ENCODE measurements at regions not wholly inside any gene's neighbourhood (a gene's known extent, or its start where the extent isn't known, plus 50 kb on each side); places are given as distances from the start of the nearest gene placed in this dataset.
A peak's percentile ranks its signal among the peaks of the same experiment; 100 is the strongest.
"Not testable (repeated sequence)": the region's sequence is repeated elsewhere in the genome, so short reads cannot be mapped to it uniquely, and the experiment has no call there.

DNA sequence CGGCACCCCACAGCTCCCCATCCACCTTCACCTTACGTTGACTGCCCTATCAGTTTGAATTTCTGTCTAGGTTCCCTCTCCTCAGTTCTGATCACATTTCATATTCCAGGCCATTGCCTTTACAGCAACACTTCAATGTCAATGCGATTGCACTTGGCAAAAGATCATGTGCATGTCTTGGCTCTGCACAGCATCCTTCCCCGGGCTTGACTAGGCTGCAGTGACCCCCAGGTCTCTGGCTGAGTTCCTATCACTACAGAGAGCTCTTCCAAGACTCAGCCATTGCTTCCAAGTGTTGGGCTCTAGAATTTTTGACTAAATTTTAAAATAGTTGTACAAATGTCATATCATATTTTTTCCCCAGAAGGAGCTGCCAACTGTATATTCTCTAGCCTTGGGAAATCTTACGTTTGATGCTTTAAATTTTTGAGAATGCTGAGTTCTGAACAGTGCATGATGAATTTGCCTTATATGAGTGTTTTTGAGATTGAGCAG is 103.8 kb upstream of the NEDD4L start:
- no peak for DNase-seq
- 95% methylated on average over 4 of the region's 5 CpGs for WGBS (ENCODE audit: insufficient coverage, low lambda C conversion rate)

DNA sequence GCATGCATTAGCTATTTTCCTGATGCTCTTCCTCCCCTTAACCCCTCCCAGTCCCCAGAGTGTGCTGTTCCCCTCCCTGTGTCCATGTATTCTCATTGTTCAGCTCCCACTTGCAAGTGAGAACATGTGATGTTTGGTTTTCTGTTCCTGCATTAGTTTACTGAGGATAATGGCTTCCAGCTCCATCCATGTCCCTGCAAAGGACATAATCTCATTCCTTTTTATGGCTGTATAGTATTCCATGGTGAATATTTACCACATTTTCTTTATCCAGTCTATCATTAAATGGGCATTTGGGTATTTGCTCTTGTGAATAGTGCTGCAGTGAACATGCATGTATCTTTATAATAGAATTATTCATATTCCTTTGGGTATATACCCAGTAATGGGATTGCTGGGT is 109.7 kb upstream of the NEDD4L start:
- DNase-seq; H3K27me3 ChIP-seq (ENCODE audit: control insufficient read depth, insufficient read depth, low read length); H3K4me3 ChIP-seq (ENCODE audit: low read length); H3K9me3 ChIP-seq (ENCODE audit: control insufficient read depth, low read depth, low read length); H3K4me1 ChIP-seq (ENCODE audit: control insufficient read depth, insufficient read depth, low read length); H3K27ac ChIP-seq (ENCODE audit: low read length); H3K36me3 ChIP-seq (ENCODE audit: control insufficient read depth, insufficient read depth, low read length): not testable (repeated sequence)

More for the DNA sequence above, 103.8 kb upstream of the NEDD4L start:
- no peak overlapping the region for H3K4me3 ChIP-seq (ENCODE audit: low read length)
- no peak overlapping the region for H3K27ac ChIP-seq (ENCODE audit: low read length)
- H3K36me3 ChIP-seq (ENCODE audit: control insufficient read depth, insufficient read depth, low read length), result no peaks in the 10 kb centered on the region
- no peaks in the 10 kb centered on the region for H3K27me3 ChIP-seq (ENCODE audit: control insufficient read depth, insufficient read depth, low read length)
- H3K4me1 ChIP-seq (ENCODE audit: control insufficient read depth, insufficient read depth, low read length), result no peaks in the 10 kb centered on the region
- no peaks in the 10 kb centered on the region for H3K9me3 ChIP-seq (ENCODE audit: control insufficient read depth, low read depth, low read length)

DNA sequence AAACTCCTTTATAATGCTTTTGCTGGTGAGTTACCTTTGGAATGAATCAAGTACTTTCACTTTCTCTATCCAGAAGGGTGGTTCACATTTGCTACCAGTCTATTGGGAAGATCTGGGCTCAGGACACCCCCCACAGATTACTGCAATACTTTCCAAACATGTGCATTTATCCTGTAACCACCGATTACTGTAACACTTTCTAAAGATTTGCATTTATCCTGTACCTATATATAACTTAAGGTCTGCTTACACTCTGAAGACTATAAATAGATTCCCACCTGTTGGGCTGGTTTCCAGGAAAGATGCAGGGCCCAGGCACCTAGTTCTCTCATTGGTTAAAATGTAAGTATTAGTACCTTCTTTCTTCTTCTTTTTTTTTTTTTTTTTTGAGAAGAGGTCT is 113.0 kb upstream of the NEDD4L start:
- H3K9me3 ChIP-seq (ENCODE audit: control insufficient read depth, low read depth, low read length), result no peaks in the 10 kb centered on the region
- DNase-seq, result peak in 1 of 2 donors; percentile 53
- WGBS (ENCODE audit: insufficient coverage, low lambda C conversion rate), result no CpG with 5 or more reads among the region's 1 CpG
- peaks cover 2% of the 10 kb centered on the region for H3K4me1 ChIP-seq (ENCODE audit: control insufficient read depth, insufficient read depth, low read length)
- no peaks in the 10 kb centered on the region for H3K27me3 ChIP-seq (ENCODE audit: control insufficient read depth, insufficient read depth, low read length)
- H3K36me3 ChIP-seq (ENCODE audit: control insufficient read depth, insufficient read depth, low read length), result no peaks in the 10 kb centered on the region
- no peak overlapping the region for H3K27ac ChIP-seq (ENCODE audit: low read length)
- no peak overlapping the region for H3K4me3 ChIP-seq (ENCODE audit: low read length)

DNA sequence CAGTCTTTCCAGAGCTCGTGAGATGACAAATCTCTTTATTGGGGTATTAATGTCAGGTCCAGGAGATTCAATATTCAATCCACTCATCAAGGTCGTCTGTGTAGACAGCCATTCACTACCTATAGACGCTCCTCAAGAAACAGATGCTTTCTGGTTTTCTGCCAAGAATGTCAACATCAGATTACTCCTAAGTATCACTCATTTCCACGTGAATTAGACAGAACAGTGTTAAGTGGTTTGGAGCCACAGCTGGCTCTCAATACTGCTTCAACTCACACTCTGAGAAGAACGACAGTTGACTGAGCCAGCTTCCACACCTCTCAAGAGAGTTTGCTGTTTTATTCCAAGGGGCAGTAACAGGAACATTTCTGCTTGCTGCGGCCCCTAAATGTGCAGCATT is 113.5 kb upstream of the NEDD4L start:
- Histone ChIP-seq H3K27me3 (ENCODE audit: control insufficient read depth, insufficient read depth, low read length) (no peaks in the 10 kb centered on the region), H3K4me1 (ENCODE audit: control insufficient read depth, insufficient read depth, low read length) (peaks cover 2% of the 10 kb centered on the region), H3K4me3 (ENCODE audit: low read length) (no peak overlapping the region), H3K9me3 (ENCODE audit: control insufficient read depth, low read depth, low read length) (no peaks in the 10 kb centered on the region), H3K36me3 (ENCODE audit: control insufficient read depth, insufficient read depth, low read length) (no peaks in the 10 kb centered on the region), H3K27ac (ENCODE audit: low read length) (no peak overlapping the region)
- WGBS (ENCODE audit: insufficient coverage, low lambda C conversion rate), result 60% methylated on average over 1 of the region's 6 CpGs
- DNase-seq, result no peak

DNA sequence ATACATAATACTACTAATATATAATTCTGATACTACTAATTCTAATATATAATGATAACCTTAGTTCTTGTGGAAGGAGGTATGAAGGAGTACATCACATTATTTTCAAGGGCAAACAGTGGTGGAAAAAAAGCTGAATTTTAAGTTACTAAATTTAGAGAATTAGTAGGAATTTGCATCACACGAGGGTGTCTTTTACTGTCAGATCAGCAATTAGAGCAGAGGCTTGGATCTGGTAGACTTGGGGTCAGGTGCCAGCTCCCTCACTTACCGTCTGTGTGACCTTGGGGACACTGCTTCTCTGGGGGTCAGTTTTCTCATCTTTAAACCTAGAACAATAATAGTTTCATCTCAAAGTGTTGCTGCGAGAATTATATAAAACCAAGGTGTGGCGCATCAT is 114.1 kb upstream of the NEDD4L start:
- WGBS (ENCODE audit: insufficient coverage, low lambda C conversion rate), result no CpG with 5 or more reads among the region's 4 CpGs
- Histone ChIP-seq H3K4me1 (ENCODE audit: control insufficient read depth, insufficient read depth, low read length) (peaks cover 2% of the 10 kb centered on the region), H3K9me3 (ENCODE audit: control insufficient read depth, low read depth, low read length) (no peaks in the 10 kb centered on the region), H3K27ac (ENCODE audit: low read length) (no peak overlapping the region), H3K36me3 (ENCODE audit: control insufficient read depth, insufficient read depth, low read length) (no peaks in the 10 kb centered on the region), H3K27me3 (ENCODE audit: control insufficient read depth, insufficient read depth, low read length) (no peaks in the 10 kb centered on the region), H3K4me3 (ENCODE audit: low read length) (no peak overlapping the region)
- no peak for DNase-seq

DNA sequence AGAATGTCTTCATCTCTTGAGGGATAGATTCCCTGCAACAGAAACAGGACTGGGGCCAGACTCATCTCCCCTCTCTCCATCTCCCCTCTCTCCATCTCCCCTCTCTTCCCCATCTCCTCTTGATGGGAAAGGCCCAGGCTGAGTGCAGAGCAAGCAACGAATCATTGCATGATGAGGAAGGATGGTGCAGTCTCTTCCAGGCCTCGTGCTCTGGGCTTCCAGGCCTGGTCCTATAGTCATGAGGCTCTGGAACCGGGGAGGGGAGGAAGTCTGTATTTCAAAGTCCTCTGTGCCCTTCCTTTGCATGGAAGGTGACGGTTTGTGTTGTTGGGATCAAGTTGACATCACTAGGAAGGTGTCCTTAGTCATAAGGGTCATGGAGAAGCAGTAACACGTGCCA is 115.6 kb upstream of the NEDD4L start:
- no peaks in the 10 kb centered on the region for H3K27me3 ChIP-seq (ENCODE audit: control insufficient read depth, insufficient read depth, low read length)
- peaks cover 2% of the 10 kb centered on the region for H3K4me1 ChIP-seq (ENCODE audit: control insufficient read depth, insufficient read depth, low read length)
- no peaks in the 10 kb centered on the region for H3K36me3 ChIP-seq (ENCODE audit: control insufficient read depth, insufficient read depth, low read length)
- H3K9me3 ChIP-seq (ENCODE audit: control insufficient read depth, low read depth, low read length), result no peaks in the 10 kb centered on the region
- no peak for DNase-seq
- H3K27ac ChIP-seq (ENCODE audit: low read length), result no peak overlapping the region
- H3K4me3 ChIP-seq (ENCODE audit: low read length), result no peak overlapping the region
- WGBS (ENCODE audit: insufficient coverage, low lambda C conversion rate), result no CpG with 5 or more reads among the region's 5 CpGs

DNA sequence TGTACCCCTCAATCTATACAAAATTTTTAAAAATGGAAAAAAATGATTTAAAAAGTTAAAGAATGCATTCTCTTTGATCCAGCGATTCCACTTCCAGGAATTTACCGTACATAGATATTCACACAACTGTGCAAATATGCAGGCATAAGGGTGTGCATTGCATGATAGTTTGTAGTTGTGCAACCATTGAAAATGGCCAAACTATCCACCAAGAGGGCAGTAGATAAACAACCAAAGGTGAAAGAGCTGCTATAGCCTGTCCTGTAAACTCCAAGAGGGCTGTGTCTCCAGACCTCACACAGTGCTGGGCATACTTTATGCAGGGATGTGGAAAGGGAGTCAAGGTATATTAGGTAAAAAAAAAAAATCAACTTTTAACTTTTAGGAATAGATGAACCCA is 116.5 kb upstream of the NEDD4L start:
- no peaks in the 10 kb centered on the region for H3K9me3 ChIP-seq (ENCODE audit: control insufficient read depth, low read depth, low read length)
- DNase-seq, result no peak
- H3K4me3 ChIP-seq (ENCODE audit: low read length), result no peak overlapping the region
- H3K4me1 ChIP-seq (ENCODE audit: control insufficient read depth, insufficient read depth, low read length), result peaks cover 2% of the 10 kb centered on the region
- H3K27me3 ChIP-seq (ENCODE audit: control insufficient read depth, insufficient read depth, low read length), result no peaks in the 10 kb centered on the region
- no peak overlapping the region for H3K27ac ChIP-seq (ENCODE audit: low read length)
- no peaks in the 10 kb centered on the region for H3K36me3 ChIP-seq (ENCODE audit: control insufficient read depth, insufficient read depth, low read length)
- no CpG with 5 or more reads among the region's 2 CpGs for WGBS (ENCODE audit: insufficient coverage, low lambda C conversion rate)

DNA sequence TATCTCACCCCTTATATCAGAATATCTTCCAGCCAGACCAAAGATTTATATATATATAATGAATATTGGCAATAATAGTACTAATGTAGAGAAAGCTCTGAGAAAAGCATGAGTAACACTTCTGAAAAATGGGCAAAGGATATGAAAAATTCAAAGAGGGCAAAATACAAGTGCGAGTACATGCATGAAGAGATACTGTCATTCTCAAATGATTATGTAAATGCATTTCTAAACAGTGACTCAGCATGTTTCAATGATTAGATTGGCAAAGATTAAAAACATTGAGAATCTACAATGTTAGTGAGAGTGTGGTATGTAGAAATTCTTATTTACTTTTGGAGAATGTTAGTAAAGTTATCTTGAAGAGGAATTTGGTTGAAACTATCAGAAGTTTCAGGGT is 118.3 kb upstream of the NEDD4L start:
- H3K27me3 ChIP-seq (ENCODE audit: control insufficient read depth, insufficient read depth, low read length), result no peaks in the 10 kb centered on the region
- H3K4me3 ChIP-seq (ENCODE audit: low read length), result no peak overlapping the region
- no peak for DNase-seq
- no peaks in the 10 kb centered on the region for H3K9me3 ChIP-seq (ENCODE audit: control insufficient read depth, low read depth, low read length)
- 86% methylated on average over 1 of the region's 1 CpG for WGBS (ENCODE audit: insufficient coverage, low lambda C conversion rate)
- peaks cover 2% of the 10 kb centered on the region for H3K4me1 ChIP-seq (ENCODE audit: control insufficient read depth, insufficient read depth, low read length)
- H3K36me3 ChIP-seq (ENCODE audit: control insufficient read depth, insufficient read depth, low read length), result no peaks in the 10 kb centered on the region
- no peak overlapping the region for H3K27ac ChIP-seq (ENCODE audit: low read length)

DNA sequence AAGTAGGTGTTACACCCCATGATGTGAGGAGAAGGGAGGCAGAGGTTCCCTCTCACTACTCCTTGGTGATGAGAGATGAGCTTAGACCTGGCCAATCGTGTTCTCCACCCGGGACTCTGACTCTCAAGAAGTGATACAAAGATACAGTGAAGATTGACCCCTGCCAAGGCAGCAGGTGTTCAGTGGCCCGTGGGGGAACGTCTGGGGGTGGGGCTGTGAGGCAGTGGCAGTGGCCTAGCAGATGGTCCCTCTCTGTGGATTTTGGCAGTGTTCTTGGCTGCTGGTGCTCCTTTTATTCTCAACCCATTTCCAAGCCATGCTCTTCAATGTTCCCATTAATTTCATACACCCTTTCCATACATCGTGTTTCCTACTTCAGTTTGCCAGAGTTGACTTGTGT is 120.4 kb upstream of the NEDD4L start:
- H3K36me3 ChIP-seq (ENCODE audit: control insufficient read depth, insufficient read depth, low read length), result no peaks in the 10 kb centered on the region

DNA sequence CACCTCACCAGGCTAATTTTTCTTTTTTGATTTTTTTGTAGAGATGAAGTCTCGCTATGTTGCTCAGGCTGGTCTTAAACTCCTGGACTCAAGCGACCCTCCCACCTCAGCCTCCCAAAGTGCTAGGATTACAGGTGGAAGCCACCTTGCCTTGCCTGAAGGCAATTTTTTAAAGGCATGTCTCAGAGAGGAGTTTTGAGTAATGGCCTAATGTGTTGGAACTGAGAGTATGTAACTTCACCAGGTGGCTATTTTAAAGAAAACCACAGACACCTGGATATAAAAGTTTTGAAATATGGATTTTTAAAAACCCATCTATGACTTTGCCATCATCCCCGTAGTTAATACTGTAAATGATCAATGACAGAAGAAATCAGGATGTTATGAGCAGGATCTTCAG is 119.8 kb upstream of the ATP8B1 start:
- Histone ChIP-seq H3K4me3 (ENCODE audit: low read length) (no peak overlapping the region), H3K4me1 (ENCODE audit: control insufficient read depth, insufficient read depth, low read length) (no peaks in the 10 kb centered on the region), H3K36me3 (ENCODE audit: control insufficient read depth, insufficient read depth, low read length) (no peaks in the 10 kb centered on the region), H3K9me3 (ENCODE audit: control insufficient read depth, low read depth, low read length) (no peaks in the 10 kb centered on the region), H3K27ac (ENCODE audit: low read length) (no peak overlapping the region), H3K27me3 (ENCODE audit: control insufficient read depth, insufficient read depth, low read length) (no peaks in the 10 kb centered on the region)
- WGBS (ENCODE audit: insufficient coverage, low lambda C conversion rate), result no CpG with 5 or more reads among the region's 3 CpGs
- no peak for DNase-seq

More for the DNA sequence above, 120.4 kb upstream of the NEDD4L start:
- Histone ChIP-seq H3K27ac (ENCODE audit: low read length) (no peak overlapping the region), H3K27me3 (ENCODE audit: control insufficient read depth, insufficient read depth, low read length) (no peaks in the 10 kb centered on the region), H3K9me3 (ENCODE audit: control insufficient read depth, low read depth, low read length) (no peaks in the 10 kb centered on the region), H3K4me1 (ENCODE audit: control insufficient read depth, insufficient read depth, low read length) (no peaks in the 10 kb centered on the region), H3K4me3 (ENCODE audit: low read length) (no peak overlapping the region)
- DNase-seq, result no peak
- WGBS (ENCODE audit: insufficient coverage, low lambda C conversion rate), result 100% methylated on average over 1 of the region's 5 CpGs

DNA sequence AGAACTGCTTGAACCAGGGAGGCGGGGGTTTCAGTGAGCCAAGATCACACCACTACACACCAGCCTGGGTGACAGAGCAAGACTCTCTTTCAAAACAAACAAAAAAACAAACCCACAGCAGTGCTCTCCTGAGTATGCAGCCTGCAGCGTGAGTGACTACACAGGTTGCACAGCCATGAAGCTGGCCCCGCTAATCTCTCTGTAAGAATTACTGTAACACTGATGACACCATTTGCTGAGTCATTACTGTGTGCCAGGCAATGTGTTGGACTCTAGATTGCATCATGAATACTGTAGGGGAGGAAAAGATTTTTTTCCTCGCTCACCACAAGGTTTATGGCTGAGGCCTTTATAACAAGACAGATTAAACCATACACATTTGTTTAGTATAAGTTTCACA is 118.6 kb upstream of the ATP8B1 start:
- H3K9me3 ChIP-seq (ENCODE audit: control insufficient read depth, low read depth, low read length), result no peaks in the 10 kb centered on the region
- peak in 1 of 2 donors; percentile 31 for DNase-seq
- H3K4me3 ChIP-seq (ENCODE audit: low read length), result no peak overlapping the region
- H3K4me1 ChIP-seq (ENCODE audit: control insufficient read depth, insufficient read depth, low read length), result no peaks in the 10 kb centered on the region
- WGBS (ENCODE audit: insufficient coverage, low lambda C conversion rate), result no CpG with 5 or more reads among the region's 4 CpGs
- no peaks in the 10 kb centered on the region for H3K27me3 ChIP-seq (ENCODE audit: control insufficient read depth, insufficient read depth, low read length)
- H3K36me3 ChIP-seq (ENCODE audit: control insufficient read depth, insufficient read depth, low read length), result no peaks in the 10 kb centered on the region
- H3K27ac ChIP-seq (ENCODE audit: low read length), result no peak overlapping the region

Data from large intestine (tissue), 3 donors.